NB4 (cell line): ENCODE measurements at regions not wholly inside any gene's neighbourhood (a gene's known extent, or its start where the extent isn't known, plus 50 kb on each side); places are given as distances from the start of the nearest gene placed in this dataset.

Experiments
- DNase-seq: peaks from one replicate; pipeline ENCODE4 v3.0.0; 2010; ENCODE audit warnings: low read depth
- H3K4me3 ChIP-seq: one replicate; pipeline ENCODE4 v1.5.1; 2011; ENCODE audit warnings: mild to moderate bottlenecking, low read depth, low read length, moderate library complexity
- CTCF ChIP-seq: IDR thresholded peaks from one replicate; pipeline ENCODE4 v1.5.1; 2012; ENCODE audit warnings: low read depth, low read length
- MAX ChIP-seq: IDR thresholded peaks from 2 replicates; pipeline ENCODE4 v1.6.1; 2011; ENCODE audit warnings: low read depth, low read length
- MYC ChIP-seq: IDR thresholded peaks from 2 replicates; pipeline ENCODE4 v1.6.1; 2011; ENCODE audit warnings: low read depth, low read length
- POLR2A ChIP-seq: IDR thresholded peaks from 2 replicates; pipeline ENCODE4 v1.6.1; 2011; ENCODE audit warnings: mild to moderate bottlenecking; ENCODE audit not compliant: insufficient read length; ENCODE audit errors: extremely low read depth

GRCh38 chr3:110077093-110077492 is 739.7 kb upstream of the DPPA4 start:
- DNase-seq, result no peak
- TF ChIP-seq MYC (no peak), MAX (no peak)
- no peak overlapping the region for H3K4me3 ChIP-seq

- TF ChIP-seq MYC (no peak), MAX (no peak), POLR2A (no peak), CTCF (no peak)
- no peak for DNase-seq
Observed at GRCh38 chr3:110093411-110093810, 756.1 kb upstream of the DPPA4 start.

GRCh38 chr3:110093812-110094401 is 756.6 kb upstream of the DPPA4 start:
- no peak for TF ChIP-seq MYC
- TF ChIP-seq POLR2A, result no peak
- TF ChIP-seq CTCF, result no peak
- TF ChIP-seq MAX, result no peak
- DNase-seq, result no peak
- no peak overlapping the region for H3K4me3 ChIP-seq

More at GRCh38 chr3:110093411-110093810, 756.1 kb upstream of the DPPA4 start:
- H3K4me3 ChIP-seq, result no peak overlapping the region

GRCh38 chr3:110099711-110100110 is 762.4 kb upstream of the DPPA4 start:
- H3K4me3 ChIP-seq, result no peak overlapping the region
- no peak for TF ChIP-seq MAX
- no peak for DNase-seq

- H3K4me3 ChIP-seq, result no peak overlapping the region
- TF ChIP-seq CTCF (no peak), POLR2A (no peak), MYC (no peak), MAX (no peak)
- no peak for DNase-seq
Observed at GRCh38 chr3:110101361-110101760, 764.0 kb upstream of the DPPA4 start.

- no peak for DNase-seq
- TF ChIP-seq CTCF (no peak), POLR2A (no peak), MAX (no peak), MYC (no peak)
- no peak overlapping the region for H3K4me3 ChIP-seq
Observed at GRCh38 chr3:110106805-110107204, 769.5 kb upstream of the DPPA4 start.
